HEK293T (cell line): ENCODE measurements at regions not wholly inside any gene's neighbourhood (a gene's known extent, or its start where the extent isn't known, plus 50 kb on each side); places are given as distances from the start of the nearest gene placed in this dataset.

Experiments
- CTBP1 ChIP-seq: fragments of 450-650 bp; IDR thresholded peaks from 2 replicates; pipeline ENCODE4 v1.6.1; 2016; ENCODE audit warnings: borderline replicate concordance
- ELF4 ChIP-seq: fragments of 450-650 bp; IDR thresholded peaks from 2 replicates; pipeline ENCODE4 v1.6.1; 2017; ENCODE audit warnings: antibody characterized with exemption
- FOXM1 ChIP-seq: fragments of 450-650 bp; IDR thresholded peaks from 2 replicates; pipeline ENCODE4 v1.6.1; 2017; ENCODE audit warnings: mild to moderate bottlenecking, borderline replicate concordance

DNA sequence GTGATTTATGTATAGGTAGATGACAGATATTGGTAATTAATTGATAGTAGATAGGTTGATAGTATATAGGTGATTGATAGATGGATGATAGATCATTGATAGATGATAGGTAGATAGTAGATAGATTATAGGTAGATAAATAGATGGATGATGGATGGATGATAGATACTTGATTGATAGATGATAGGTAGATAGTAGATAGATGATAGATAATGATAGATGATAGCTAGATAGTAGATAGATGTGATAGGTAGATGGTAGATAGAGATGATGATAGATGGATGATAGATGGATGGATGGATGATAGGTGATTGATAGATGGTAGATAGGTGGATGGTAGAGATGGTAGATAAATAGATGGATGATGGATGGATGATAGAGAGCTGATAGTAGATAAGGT, 62.0 kb upstream of the SAMD11 start:
- TF ChIP-seq FOXM1, result no peak
- no peak for TF ChIP-seq ELF4
- TF ChIP-seq CTBP1, result no peak
